ENCODE measurements at regions not wholly inside any gene's neighbourhood (a gene's known extent, or its start where the extent isn't known, plus 50 kb on each side); places are given as distances from the start of the nearest gene placed in this dataset.

DNA sequence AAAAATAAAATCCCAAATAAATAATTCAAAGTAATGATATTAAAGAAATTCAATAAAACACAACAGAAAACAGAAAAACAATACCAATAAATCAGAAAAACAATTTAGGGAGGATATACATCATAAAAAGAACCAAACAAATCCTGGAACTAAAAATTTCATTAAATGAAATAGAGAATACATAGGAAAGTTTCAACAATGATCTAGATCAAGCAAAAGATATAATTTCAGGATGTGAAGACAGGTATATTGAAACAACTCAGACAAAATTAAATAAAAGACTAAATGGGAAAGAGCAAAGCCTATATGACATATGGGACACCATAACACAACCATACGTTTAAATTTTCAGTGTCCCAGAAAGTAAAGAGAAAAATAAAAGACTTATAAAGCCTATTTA is 85.1 kb upstream of the GHR start:
- no peak for TF ChIP-seq CTCF (IDR thresholded peaks at IDR 0.05; ENCODE audit: low read depth, low read length)
- TF ChIP-seq POLR2A (IDR thresholded peaks at IDR 0.05; ENCODE audit: extremely low read depth, insufficient read length), result no peak

Measured in NB4 (cell line).